ENCODE measurements at regions not wholly inside any gene's neighbourhood (a gene's known extent, or its start where the extent isn't known, plus 50 kb on each side); places are given as distances from the start of the nearest gene placed in this dataset.

DNA sequence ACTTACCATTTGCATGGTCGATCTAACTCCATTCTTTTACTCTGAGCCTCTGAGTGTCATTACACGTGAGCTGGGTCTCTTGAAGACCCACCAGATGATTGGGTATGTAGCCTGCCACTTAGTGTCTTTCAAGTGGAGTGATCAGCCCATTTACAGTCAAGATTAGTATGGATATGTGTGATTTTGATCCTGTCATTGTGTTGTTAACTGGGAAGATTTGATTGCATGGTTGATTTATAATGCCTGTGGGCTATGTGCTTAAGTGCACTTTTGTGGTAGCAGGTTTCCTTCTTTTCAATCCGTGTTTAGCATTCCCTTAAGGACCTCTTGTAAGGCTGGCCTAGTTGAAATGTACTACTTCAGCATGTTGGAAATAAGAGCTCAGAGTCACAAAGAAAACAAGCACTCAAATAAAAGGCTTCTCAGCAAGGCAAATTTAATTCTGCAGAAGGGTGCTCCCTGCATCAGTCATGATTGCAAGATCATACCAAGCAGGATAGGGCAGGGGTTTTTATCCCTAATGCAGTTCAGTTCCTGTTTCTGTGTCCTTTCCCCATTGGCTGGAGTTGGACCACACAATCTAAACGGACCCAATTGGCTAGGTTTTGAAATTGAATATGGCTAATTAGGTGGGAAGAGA, 230.7 kb upstream of the SYT4 start:
- TF ChIP-seq, protein P1, sequence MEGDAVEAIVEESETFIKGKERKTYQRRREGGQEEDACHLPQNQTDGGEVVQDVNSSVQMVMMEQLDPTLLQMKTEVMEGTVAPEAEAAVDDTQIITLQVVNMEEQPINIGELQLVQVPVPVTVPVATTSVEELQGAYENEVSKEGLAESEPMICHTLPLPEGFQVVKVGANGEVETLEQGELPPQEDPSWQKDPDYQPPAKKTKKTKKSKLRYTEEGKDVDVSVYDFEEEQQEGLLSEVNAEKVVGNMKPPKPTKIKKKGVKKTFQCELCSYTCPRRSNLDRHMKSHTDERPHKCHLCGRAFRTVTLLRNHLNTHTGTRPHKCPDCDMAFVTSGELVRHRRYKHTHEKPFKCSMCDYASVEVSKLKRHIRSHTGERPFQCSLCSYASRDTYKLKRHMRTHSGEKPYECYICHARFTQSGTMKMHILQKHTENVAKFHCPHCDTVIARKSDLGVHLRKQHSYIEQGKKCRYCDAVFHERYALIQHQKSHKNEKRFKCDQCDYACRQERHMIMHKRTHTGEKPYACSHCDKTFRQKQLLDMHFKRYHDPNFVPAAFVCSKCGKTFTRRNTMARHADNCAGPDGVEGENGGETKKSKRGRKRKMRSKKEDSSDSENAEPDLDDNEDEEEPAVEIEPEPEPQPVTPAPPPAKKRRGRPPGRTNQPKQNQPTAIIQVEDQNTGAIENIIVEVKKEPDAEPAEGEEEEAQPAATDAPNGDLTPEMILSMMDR (conservative IDR thresholded peaks at IDR 0.05; ENCODE audit: low read depth, low read length): no peak
- no peak for TF ChIP-seq EZH2 (IDR thresholded peaks at IDR 0.05; ENCODE audit: borderline replicate concordance, low read depth, low read length, poor library complexity, severe bottlenecking)

All from A673 (cell line).